Nephron (organoid): ENCODE measurements at regions not wholly inside any gene's neighbourhood (a gene's known extent, or its start where the extent isn't known, plus 50 kb on each side); places are given as distances from the start of the nearest gene placed in this dataset.
"Not testable (repeated sequence)": the region's sequence is repeated elsewhere in the genome, so short reads cannot be mapped to it uniquely, and the experiment has no call there.

Experiments used
- H3K27ac Mint-ChIP-seq, 3 experiments: 2 replicates each; pipeline ENCODE4 v1.8.0; 2020; ENCODE audit warnings: mixed read lengths in 3 of 3, mild to moderate bottlenecking in 2 of 3, moderate library complexity in 1 of 3
- H3K27me3 Mint-ChIP-seq: 2 replicates; pipeline ENCODE4 v1.8.0; 2021; ENCODE audit warnings: low read depth, mild to moderate bottlenecking, moderate library complexity, mixed read lengths
- H3K36me3 Mint-ChIP-seq: 2 replicates; pipeline ENCODE4 v1.8.0; 2020; ENCODE audit warnings: low read depth, mixed read lengths
- H3K4me1 Mint-ChIP-seq: 2 replicates; pipeline ENCODE4 v1.8.0; 2020; ENCODE audit warnings: mixed read lengths
- H3K4me3 Mint-ChIP-seq, 3 experiments: 2 replicates each; pipeline ENCODE4 v1.8.0; 2020; ENCODE audit warnings: mild to moderate bottlenecking in 3 of 3, mixed read lengths in 3 of 3, moderate library complexity in 2 of 3
- H3K9me3 Mint-ChIP-seq: 2 replicates; pipeline ENCODE4 v1.8.0; 2020; ENCODE audit warnings: mixed read lengths
- TF ChIP-seq, protein P1 (sequence below), 3 experiments: fragments of 200-600 bp; sonication (generic); IDR thresholded peaks; one replicate each; pipeline ENCODE4 v1.5.0; 2021; ENCODE audit warnings: antibody characterized with exemption in 3 of 3; ENCODE audit not compliant: unreplicated experiment in 3 of 3

DNA sequence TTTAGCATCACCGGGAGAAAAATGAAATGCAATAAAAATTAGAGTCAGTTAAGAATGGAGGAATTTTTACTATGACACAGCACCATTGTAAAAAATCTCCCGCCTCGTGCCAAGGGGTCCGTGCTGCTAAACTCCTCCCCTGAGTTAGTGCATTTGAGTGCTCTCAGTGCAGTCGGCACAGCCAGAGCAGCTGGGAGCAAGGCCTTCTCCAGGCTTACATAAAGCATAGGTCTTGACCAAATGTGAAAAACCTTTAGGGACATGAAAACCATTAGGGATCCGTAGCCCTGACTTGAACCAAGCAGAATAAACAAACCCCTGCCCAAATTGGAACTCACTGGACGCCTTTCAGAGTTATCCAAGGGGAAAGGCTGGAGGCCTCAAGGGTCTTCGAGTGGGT is 152.6 kb downstream of the PLCE1 start:
- TF ChIP-seq, protein P1, sequence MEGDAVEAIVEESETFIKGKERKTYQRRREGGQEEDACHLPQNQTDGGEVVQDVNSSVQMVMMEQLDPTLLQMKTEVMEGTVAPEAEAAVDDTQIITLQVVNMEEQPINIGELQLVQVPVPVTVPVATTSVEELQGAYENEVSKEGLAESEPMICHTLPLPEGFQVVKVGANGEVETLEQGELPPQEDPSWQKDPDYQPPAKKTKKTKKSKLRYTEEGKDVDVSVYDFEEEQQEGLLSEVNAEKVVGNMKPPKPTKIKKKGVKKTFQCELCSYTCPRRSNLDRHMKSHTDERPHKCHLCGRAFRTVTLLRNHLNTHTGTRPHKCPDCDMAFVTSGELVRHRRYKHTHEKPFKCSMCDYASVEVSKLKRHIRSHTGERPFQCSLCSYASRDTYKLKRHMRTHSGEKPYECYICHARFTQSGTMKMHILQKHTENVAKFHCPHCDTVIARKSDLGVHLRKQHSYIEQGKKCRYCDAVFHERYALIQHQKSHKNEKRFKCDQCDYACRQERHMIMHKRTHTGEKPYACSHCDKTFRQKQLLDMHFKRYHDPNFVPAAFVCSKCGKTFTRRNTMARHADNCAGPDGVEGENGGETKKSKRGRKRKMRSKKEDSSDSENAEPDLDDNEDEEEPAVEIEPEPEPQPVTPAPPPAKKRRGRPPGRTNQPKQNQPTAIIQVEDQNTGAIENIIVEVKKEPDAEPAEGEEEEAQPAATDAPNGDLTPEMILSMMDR (IDR thresholded peaks at IDR 0.05; ENCODE audit: unreplicated experiment in 3 of 3), result no peak

DNA sequence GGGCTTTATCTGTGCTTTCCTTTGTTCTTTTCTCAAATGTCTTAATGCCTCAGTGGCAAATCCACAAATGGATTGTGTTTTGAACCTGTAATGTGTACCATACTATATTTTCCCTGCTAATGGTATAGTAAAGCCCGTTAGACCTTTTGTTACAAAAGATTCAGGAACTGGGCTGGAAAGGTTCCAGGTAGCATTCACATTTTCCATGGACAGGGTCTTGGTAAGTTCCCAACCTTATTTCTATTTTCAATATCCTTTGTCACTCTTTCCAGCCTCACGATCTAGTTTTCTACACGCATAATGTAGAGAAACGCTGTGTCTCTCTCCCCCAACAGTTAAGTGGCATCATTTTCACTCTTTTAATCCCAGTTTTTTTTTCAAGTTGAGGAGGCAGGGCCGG is 153.0 kb downstream of the PLCE1 start:
- Mint-ChIP-seq H3K4me3 (no peak overlapping the region), H3K36me3 (no peaks in the 10 kb centered on the region), H3K27me3 (no peaks in the 10 kb centered on the region), H3K4me1 (peaks cover 25% of the 10 kb centered on the region), H3K9me3 (peaks cover 3% of the 10 kb centered on the region), H3K27ac (no peak overlapping the region)
- TF ChIP-seq, protein P1 (IDR thresholded peaks at IDR 0.05; ENCODE audit: unreplicated experiment in 3 of 3), result no peak

More for the DNA sequence above, 152.6 kb downstream of the PLCE1 start:
- H3K27me3 Mint-ChIP-seq, result no peaks in the 10 kb centered on the region
- H3K36me3 Mint-ChIP-seq, result no peaks in the 10 kb centered on the region
- H3K27ac Mint-ChIP-seq, result no peak overlapping the region
- peaks cover 25% of the 10 kb centered on the region for H3K4me1 Mint-ChIP-seq
- no peak overlapping the region for H3K4me3 Mint-ChIP-seq
- H3K9me3 Mint-ChIP-seq, result peaks cover 3% of the 10 kb centered on the region

DNA sequence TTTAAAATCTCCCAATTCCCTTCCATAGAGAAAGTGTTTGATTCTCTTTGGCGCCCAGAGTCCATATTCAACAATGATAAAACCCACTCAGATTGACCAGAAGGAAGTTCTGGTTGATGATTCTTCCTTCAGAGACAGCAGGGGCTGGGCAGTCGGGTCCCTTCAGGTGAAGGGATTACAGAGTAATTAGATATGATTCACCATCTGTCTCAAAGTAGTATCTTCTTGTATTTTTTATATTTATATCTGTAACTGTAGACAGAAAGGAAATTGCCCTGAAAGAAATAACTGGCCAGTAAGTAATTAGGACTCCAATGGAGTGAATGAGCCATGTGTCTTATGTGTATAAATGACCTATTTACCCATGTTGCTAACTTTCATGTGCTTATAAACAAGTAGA is 156.0 kb downstream of the PLCE1 start:
- H3K27ac Mint-ChIP-seq, result no peak overlapping the region
- no peak overlapping the region for H3K4me3 Mint-ChIP-seq
- TF ChIP-seq, protein P1 (IDR thresholded peaks at IDR 0.05; ENCODE audit: unreplicated experiment in 3 of 3), result no peak
- H3K4me1 Mint-ChIP-seq, result peaks cover 25% of the 10 kb centered on the region
- H3K36me3 Mint-ChIP-seq, result no peaks in the 10 kb centered on the region
- no peaks in the 10 kb centered on the region for H3K9me3 Mint-ChIP-seq
- no peaks in the 10 kb centered on the region for H3K27me3 Mint-ChIP-seq

DNA sequence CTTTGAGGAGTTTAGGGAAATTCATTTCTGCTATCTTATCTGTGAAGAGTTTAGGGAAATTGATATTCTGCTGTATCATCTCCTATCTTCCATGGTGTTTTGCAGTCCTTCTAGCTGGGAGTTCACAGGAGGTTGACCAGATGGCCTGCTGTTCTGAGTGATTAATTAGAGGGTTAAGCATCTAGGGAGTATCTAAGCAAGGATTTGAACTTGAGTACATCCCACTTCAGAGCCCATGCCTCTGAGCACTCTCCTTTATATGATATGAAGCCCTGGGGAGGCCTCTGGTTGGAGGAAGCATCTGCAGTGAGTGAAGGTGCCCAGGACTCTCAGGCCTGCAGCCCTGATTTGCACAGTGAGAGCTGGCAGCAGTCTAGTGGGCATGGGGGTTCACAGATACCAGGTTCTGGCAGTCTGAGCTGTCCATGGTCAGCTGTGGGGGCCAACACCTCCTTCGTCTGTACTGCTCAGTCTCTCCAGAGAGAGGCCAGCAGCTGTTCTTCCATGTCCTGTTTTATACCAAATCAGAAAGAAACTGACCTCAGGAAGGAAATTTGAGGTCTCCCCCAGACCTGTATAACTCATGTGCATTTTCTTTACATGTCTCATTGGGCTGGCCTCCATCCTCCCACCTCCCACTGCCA is 156.9 kb downstream of the PLCE1 start:
- TF ChIP-seq, protein P1 (IDR thresholded peaks at IDR 0.05; ENCODE audit: unreplicated experiment in 3 of 3), result no peak
- H3K27ac Mint-ChIP-seq, result no peak overlapping the region
- H3K27me3 Mint-ChIP-seq, result no peaks in the 10 kb centered on the region
- H3K4me1 Mint-ChIP-seq, result peaks cover 25% of the 10 kb centered on the region
- H3K36me3 Mint-ChIP-seq, result no peaks in the 10 kb centered on the region
- no peak overlapping the region for H3K4me3 Mint-ChIP-seq
- no peaks in the 10 kb centered on the region for H3K9me3 Mint-ChIP-seq

DNA sequence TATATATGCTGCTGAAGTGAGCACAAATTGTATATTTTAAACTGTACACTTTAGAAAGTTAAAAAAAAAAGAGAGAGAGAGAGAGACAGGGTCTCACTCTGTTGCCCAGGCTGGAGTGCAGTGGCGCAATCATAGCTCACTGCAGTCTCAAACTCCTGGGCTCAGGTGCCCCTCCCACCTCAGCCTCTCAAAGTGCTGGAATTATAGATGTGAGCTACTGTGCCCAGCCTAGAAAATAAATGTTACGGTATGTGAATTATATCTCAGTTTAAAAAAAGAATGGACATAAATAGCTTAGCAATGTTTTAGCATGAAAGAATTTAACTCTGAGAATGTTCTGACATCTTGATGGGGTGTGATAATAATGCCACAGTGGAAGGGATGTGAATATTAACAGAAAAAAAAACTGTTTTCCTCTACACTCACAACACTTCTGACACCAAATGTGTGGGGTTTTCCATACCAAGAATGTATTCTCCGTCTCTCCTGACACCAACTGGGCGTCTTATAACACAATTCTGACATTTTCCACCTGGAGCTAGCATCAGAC is 162.1 kb downstream of the PLCE1 start:
- TF ChIP-seq, protein P1 (IDR thresholded peaks at IDR 0.05; ENCODE audit: unreplicated experiment in 3 of 3), result no peak
- Mint-ChIP-seq H3K4me3 (no peak overlapping the region), H3K36me3 (no peaks in the 10 kb centered on the region), H3K27me3 (no peaks in the 10 kb centered on the region), H3K4me1 (peaks cover 5% of the 10 kb centered on the region), H3K9me3 (peaks cover under 1% of the 10 kb centered on the region), H3K27ac (no peak overlapping the region)

DNA sequence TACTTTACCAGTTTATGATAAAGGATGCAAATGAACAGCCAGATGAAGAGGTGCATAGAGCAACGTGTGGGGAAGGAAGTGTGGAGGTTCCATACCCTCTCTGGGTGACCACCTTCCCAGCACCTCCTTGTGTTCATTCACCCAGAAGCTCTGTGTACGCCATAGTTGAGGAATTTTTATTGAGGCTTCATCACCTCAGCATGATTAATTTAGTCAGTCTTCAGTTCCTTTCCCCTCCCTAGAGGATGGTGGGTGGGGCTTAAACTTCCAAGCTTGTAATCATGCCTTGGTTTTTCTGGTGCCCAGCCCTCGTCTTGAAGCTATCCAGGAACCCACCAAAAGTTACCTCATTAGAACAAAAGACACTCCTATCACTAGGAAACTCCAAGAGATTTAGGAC is 162.7 kb downstream of the PLCE1 start:
- Mint-ChIP-seq H3K36me3 (peaks cover 2% of the 10 kb centered on the region), H3K9me3 (peaks cover 6% of the 10 kb centered on the region), H3K27ac (no peak overlapping the region), H3K4me3 (no peak overlapping the region), H3K4me1 (peaks cover 5% of the 10 kb centered on the region), H3K27me3 (no peaks in the 10 kb centered on the region)
- TF ChIP-seq, protein P1 (IDR thresholded peaks at IDR 0.05; ENCODE audit: unreplicated experiment in 3 of 3), result no peak

DNA sequence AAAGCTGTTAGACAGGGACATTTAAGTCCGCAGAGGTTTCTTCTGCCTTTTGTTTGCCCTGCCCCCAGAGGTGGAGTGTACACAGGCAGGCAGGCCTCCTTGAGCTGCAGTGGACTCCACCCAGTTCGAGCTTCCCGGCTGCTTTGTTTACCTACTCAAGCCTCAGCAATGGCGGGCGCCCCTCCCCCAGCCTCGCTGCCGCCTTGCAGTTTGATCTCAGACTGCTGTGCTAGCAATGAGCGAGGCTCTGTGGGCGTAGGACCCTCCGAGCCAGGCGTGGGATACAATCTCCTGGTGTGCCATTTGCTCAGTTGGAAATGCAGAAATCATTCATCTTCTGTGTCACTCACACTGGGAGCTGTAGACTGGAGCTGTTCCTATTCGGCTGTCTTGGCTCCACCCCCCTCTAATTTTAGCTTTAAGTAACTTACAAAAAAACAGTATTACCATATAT is 171.5 kb downstream of the PLCE1 start:
- H3K27ac Mint-ChIP-seq, H3K27me3 Mint-ChIP-seq, H3K4me3 Mint-ChIP-seq, H3K4me1 Mint-ChIP-seq: not testable (repeated sequence)
- H3K36me3 Mint-ChIP-seq, result peaks cover 13% of the 10 kb centered on the region
- peaks cover 15% of the 10 kb centered on the region for H3K9me3 Mint-ChIP-seq
